ENCODE measurements at regions not wholly inside any gene's neighbourhood (a gene's known extent, or its start where the extent isn't known, plus 50 kb on each side); places are given as distances from the start of the nearest gene placed in this dataset.

- ChIA-PET CTCF (interaction anchor here (1.0 to 2.0 kb wide), 5 partner anchors 8 to 743 kb away, joined by 3 to 10 read pairs (median 4); no protein-coding TSS in a partner anchor), POLR2A (no interaction called here)
- TF ChIP-seq CTCF (IDR thresholded peaks at IDR 0.05; ENCODE audit: insufficient read depth, low read length, missing control alignments): no peak
- H3K4me3 ChIP-seq (ENCODE audit: low read depth, low read length): no peak overlapping the region
- DNase-seq (ENCODE audit: low read depth, low spot score): no peak
Measured at GRCh38 chr15:69720536-69720935, 267.9 kb downstream of the RPLP1 start.

DNA sequence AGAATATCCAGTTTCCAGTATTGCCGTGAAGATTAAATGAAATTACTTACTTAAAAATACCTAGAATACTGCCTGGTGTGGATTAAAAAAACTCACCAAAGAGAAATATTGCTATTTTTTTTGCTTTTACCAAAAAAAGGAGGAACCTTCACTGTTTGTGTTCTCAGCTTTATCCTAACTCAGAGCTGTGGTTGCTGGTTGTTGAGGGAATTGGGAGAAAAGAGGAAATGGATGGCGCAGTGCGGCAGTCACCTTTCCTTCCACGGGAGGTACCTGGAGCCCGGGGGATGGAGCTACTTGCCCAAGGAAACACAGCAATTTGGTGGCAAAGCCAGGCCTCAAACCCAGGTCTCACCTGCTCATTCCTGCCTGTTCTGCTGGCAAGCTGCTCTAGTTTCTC is 270.3 kb downstream of the RPLP1 start:
- POLR2A ChIA-PET: no interaction called here
- H3K4me3 ChIP-seq (ENCODE audit: low read depth, low read length): no peak overlapping the region
- DNase-seq (ENCODE audit: low read depth, low spot score): no peak
- CTCF ChIA-PET: interaction anchor here (0.7 to 3.3 kb wide), 6 partner anchors 9 to 744 kb away, joined by 3 to 11 read pairs (median 6); partner anchors contain the start of gene TLE3
- no peak for TF ChIP-seq CTCF (IDR thresholded peaks at IDR 0.05; ENCODE audit: insufficient read depth, low read length, missing control alignments)

- DNase-seq (ENCODE audit: low read depth, low spot score): no peak
- POLR2A ChIA-PET: no interaction called here
- CTCF ChIA-PET: interaction anchor here (1.2 to 3.3 kb wide), 6 partner anchors 8 to 743 kb away, joined by 3 to 11 read pairs (median 6); partner anchors contain the start of gene TLE3
Measured at GRCh38 chr15:69723404-69724096, 270.9 kb downstream of the RPLP1 start.

DNA sequence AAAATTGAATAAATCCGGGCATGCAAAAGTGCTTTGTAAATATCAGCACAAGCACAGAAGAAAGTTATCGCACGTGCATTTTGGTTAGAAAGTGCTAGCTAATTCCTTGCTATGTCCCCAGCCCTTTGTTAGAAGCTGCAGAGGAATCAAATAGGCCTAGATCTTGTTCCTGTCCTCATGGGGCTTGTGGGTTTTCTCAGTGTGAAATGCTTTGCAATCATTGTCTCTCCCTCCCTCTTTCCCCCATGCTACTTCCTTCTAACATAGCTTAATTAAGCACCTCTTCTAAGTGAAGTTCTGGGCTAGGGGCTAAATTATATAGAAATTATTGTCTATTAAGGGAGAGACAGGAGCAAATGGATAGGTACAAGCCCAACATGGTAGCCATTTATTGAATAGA is 271.7 kb downstream of the RPLP1 start:
- POLR2A ChIA-PET: no interaction called here
- TF ChIP-seq CTCF (IDR thresholded peaks at IDR 0.05; ENCODE audit: insufficient read depth, low read length, missing control alignments): no peak
- CTCF ChIA-PET: interaction anchor here (1.4 to 3.3 kb wide), 3 partner anchors 11 to 377 kb away, joined by 3 to 11 read pairs (median 6); partner anchors contain the start of gene TLE3
- no peak for DNase-seq (ENCODE audit: low read depth, low spot score)
- no peak overlapping the region for H3K4me3 ChIP-seq (ENCODE audit: low read depth, low read length)

More at GRCh38 chr15:69723404-69724096, 270.9 kb downstream of the RPLP1 start:
- peak; percentile 20 for TF ChIP-seq CTCF (IDR thresholded peaks at IDR 0.05; ENCODE audit: insufficient read depth, low read length, missing control alignments)
- H3K4me3 ChIP-seq (ENCODE audit: low read depth, low read length): no peak overlapping the region

DNA sequence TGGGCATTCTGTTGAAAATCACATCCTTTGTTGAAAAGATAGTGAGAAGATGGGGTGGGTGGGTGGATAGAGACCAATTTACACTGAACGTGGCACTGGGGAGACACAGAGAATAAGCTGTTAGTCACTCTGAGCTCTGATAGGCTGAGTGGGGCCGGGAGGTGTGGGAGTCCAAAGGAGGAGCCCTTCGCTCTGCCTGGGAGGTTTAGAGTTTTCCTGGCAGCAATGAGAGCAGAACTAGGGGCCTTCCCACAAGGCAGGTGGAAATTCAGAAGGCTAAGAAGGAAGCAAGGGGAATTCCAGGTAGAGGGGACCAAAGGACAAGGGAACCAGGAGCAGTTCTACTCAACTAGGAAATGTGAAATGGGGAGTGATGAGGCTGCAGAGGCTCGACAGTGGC is 272.7 kb downstream of the RPLP1 start:
- ChIA-PET CTCF (interaction anchor here (1.4 to 3.3 kb wide), 2 partner anchors 10 to 376 kb away, joined by 3 to 11 read pairs; no protein-coding TSS in a partner anchor), POLR2A (no interaction called here)
- H3K4me3 ChIP-seq (ENCODE audit: low read depth, low read length): no peak overlapping the region
- DNase-seq (ENCODE audit: low read depth, low spot score): no peak
- TF ChIP-seq CTCF (IDR thresholded peaks at IDR 0.05; ENCODE audit: insufficient read depth, low read length, missing control alignments): no peak

DNA sequence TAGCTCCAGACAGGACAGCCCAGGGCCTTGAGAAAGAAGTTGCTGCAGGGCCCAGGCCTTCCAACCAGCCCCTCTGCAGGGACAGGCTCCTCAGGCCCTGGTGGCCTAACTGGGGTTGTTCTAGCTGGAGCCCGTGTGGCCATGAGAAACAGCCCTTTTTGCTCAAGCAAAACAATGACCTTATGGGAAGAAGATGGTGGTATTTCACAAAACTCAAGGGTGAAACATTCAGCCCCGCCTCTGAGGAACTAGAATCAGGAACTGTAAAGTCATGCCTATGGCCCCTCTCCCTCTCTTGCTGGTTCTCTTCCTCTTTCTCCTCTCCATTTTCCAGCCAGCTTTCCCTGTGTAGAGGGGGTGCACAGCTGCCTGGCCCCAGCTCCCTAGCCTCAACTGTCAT is 273.3 kb downstream of the RPLP1 start:
- TF ChIP-seq CTCF (IDR thresholded peaks at IDR 0.05; ENCODE audit: insufficient read depth, low read length, missing control alignments): no peak
- ChIA-PET CTCF (interaction anchor here (1.0 kb wide), 1 partner anchor 9 kb away, joined by 3 read pairs; no protein-coding TSS in a partner anchor), POLR2A (no interaction called here)
- DNase-seq (ENCODE audit: low read depth, low spot score): no peak
- H3K4me3 ChIP-seq (ENCODE audit: low read depth, low read length): no peak overlapping the region
